ENCODE measurements at regions not wholly inside any gene's neighbourhood (a gene's known extent, or its start where the extent isn't known, plus 50 kb on each side); places are given as distances from the start of the nearest gene placed in this dataset.

DNA sequence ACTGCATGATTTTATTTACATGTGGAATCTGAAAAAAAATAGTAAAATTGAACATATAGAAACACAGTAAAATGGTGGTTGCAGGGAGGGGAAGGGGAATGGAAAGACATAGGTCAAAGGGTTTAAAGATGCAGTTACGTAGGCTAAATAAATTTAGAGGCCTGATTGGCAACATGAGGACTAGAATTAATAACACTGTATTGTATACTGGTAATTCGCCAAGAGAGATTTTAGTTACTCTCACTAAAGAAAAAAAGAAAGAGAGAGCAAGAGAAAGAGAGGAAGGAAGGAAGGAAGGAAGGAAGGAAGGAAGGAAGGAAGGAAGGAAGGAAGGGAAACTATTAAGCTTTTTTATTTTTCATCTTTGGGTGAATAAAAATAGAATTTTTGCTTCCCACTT is 488.1 kb downstream of the PCDH10 start:
- TF ChIP-seq, protein P1, sequence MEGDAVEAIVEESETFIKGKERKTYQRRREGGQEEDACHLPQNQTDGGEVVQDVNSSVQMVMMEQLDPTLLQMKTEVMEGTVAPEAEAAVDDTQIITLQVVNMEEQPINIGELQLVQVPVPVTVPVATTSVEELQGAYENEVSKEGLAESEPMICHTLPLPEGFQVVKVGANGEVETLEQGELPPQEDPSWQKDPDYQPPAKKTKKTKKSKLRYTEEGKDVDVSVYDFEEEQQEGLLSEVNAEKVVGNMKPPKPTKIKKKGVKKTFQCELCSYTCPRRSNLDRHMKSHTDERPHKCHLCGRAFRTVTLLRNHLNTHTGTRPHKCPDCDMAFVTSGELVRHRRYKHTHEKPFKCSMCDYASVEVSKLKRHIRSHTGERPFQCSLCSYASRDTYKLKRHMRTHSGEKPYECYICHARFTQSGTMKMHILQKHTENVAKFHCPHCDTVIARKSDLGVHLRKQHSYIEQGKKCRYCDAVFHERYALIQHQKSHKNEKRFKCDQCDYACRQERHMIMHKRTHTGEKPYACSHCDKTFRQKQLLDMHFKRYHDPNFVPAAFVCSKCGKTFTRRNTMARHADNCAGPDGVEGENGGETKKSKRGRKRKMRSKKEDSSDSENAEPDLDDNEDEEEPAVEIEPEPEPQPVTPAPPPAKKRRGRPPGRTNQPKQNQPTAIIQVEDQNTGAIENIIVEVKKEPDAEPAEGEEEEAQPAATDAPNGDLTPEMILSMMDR (IDR thresholded peaks at IDR 0.05) = no peak
- TF ChIP-seq POLR2A (IDR thresholded peaks at IDR 0.05) = no peak
